Ishikawa (cell line): ENCODE measurements at regions not wholly inside any gene's neighbourhood (a gene's known extent, or its start where the extent isn't known, plus 50 kb on each side); places are given as distances from the start of the nearest gene placed in this dataset.

ENCODE experiments used
- CEBPB ChIP-seq: IDR thresholded peaks from 2 replicates; pipeline ENCODE4 v1.6.1; 2012
- CREB1 ChIP-seq: IDR thresholded peaks from 2 replicates; pipeline ENCODE4 v1.6.1; 2012; ENCODE audit warnings: low read depth
- EGR1 ChIP-seq: IDR thresholded peaks from 2 replicates; pipeline ENCODE4 v1.6.1; 2012
- EP300 ChIP-seq: IDR thresholded peaks from 2 replicates; pipeline ENCODE4 v1.6.1; 2012; ENCODE audit warnings: borderline replicate concordance
- FOXM1 ChIP-seq: IDR thresholded peaks from 2 replicates; pipeline ENCODE4 v1.6.1; 2012; ENCODE audit warnings: low read depth, borderline replicate concordance
- MAX ChIP-seq: IDR thresholded peaks from 2 replicates; pipeline ENCODE4 v1.6.1; 2012
- NFIC ChIP-seq: IDR thresholded peaks from 2 replicates; pipeline ENCODE4 v1.6.1; 2012
- REST ChIP-seq: IDR thresholded peaks from 2 replicates; pipeline ENCODE4 v1.6.1; 2012; ENCODE audit warnings: low read depth, mild to moderate bottlenecking
- TAF1 ChIP-seq: IDR thresholded peaks from 2 replicates; pipeline ENCODE4 v1.6.1; 2012; ENCODE audit warnings: low read depth, mild to moderate bottlenecking
- TCF12 ChIP-seq: IDR thresholded peaks from 2 replicates; pipeline ENCODE4 v1.6.1; 2012; ENCODE audit warnings: low read depth
- TEAD4 ChIP-seq: IDR thresholded peaks from 2 replicates; pipeline ENCODE4 v1.6.1; 2012
- USF1 ChIP-seq: IDR thresholded peaks from 2 replicates; pipeline ENCODE4 v1.6.1; 2012
- YY1 ChIP-seq: IDR thresholded peaks from 2 replicates; pipeline ENCODE4 v1.6.1; 2012; ENCODE audit warnings: low read depth

DNA sequence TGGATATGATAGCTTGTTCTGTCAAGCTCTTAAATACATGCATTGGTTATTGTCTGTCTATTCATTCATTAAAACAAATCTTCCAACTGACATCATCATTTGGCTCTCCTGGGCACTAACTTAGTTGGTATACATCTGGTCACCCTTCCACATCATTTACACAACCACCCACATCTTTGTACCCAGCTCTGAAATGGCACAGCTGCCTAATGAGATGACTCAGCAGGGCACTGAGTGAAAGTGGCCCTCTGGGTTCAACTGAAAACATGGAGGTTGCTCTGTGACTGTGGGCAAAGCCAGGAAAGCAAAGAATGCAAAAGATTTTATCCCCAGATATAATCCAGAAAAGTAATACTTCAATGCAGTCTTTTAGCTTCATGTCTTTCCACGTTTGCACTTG, 234.0 kb upstream of the MAP2 start:
- TF ChIP-seq TAF1 (no peak), REST (no peak), NFIC (no peak), CEBPB (no peak), EGR1 (no peak), USF1 (no peak), EP300 (no peak), MAX (no peak), TCF12 (no peak), CREB1 (no peak), YY1 (no peak), TEAD4 (no peak), FOXM1 (no peak)
